ENCODE measurements at regions not wholly inside any gene's neighbourhood (a gene's known extent, or its start where the extent isn't known, plus 50 kb on each side); places are given as distances from the start of the nearest gene placed in this dataset.

DNA sequence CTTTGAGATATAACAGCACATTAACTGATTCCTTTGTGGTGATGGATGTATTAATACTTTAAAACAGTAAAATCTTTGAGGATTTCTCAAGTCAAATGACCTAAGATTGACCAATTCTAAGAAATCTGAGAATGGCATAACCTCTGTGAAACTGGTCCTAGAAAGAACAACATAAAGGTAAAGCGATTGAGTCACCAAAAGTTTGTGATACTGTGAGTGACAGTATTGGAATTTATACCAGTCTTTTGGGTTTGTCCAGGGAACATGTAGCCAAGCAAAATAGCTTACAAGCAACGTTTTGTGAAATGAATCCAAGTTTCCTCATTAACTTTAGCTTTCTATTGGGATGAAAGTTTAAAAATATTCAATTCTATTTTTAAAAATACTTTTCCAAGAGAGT, 157.4 kb upstream of the TMEM196 start:
- TF ChIP-seq, protein P1, sequence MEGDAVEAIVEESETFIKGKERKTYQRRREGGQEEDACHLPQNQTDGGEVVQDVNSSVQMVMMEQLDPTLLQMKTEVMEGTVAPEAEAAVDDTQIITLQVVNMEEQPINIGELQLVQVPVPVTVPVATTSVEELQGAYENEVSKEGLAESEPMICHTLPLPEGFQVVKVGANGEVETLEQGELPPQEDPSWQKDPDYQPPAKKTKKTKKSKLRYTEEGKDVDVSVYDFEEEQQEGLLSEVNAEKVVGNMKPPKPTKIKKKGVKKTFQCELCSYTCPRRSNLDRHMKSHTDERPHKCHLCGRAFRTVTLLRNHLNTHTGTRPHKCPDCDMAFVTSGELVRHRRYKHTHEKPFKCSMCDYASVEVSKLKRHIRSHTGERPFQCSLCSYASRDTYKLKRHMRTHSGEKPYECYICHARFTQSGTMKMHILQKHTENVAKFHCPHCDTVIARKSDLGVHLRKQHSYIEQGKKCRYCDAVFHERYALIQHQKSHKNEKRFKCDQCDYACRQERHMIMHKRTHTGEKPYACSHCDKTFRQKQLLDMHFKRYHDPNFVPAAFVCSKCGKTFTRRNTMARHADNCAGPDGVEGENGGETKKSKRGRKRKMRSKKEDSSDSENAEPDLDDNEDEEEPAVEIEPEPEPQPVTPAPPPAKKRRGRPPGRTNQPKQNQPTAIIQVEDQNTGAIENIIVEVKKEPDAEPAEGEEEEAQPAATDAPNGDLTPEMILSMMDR (conservative IDR thresholded peaks at IDR 0.05 in 1 of 2, IDR thresholded peaks at IDR 0.05 in 1 of 2; ENCODE audit: low read depth in 1 of 2, low read length in 2 of 2): no peak
- TF ChIP-seq EZH2 (IDR thresholded peaks at IDR 0.05; ENCODE audit: low read length, missing control alignments): no peak
